ENCODE measurements at regions not wholly inside any gene's neighbourhood (a gene's known extent, or its start where the extent isn't known, plus 50 kb on each side); places are given as distances from the start of the nearest gene placed in this dataset.

DNA sequence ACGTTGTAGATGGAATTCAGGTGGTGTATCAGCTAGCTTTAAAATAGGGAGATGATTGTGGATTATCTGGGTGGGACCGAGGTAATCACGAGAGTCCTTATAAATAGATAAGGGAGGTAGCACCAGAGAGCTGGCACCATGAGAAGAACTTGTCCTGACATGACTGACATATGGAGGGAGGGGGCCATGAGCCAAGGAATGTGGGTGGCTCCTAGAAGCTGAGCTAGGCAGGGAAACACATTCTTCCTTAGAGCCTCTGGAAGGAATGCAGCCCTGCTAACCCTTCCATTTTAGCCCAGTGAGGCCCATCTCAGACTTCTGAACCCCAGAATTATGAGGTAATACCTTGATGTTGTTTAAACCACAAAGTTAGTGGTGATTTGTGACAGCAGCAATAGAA is 321.1 kb upstream of the SULF2 start:
- TF ChIP-seq JUNB (CRISPR knock-in tag; IDR thresholded peaks at IDR 0.05; ENCODE audit: borderline replicate concordance) (no peak), ZNF737 (CRISPR knock-in tag; IDR thresholded peaks at IDR 0.05; ENCODE audit: borderline replicate concordance) (no peak), ZNF333 (CRISPR knock-in tag; IDR thresholded peaks at IDR 0.05; ENCODE audit: borderline replicate concordance) (no peak), CBFB (CRISPR knock-in tag; IDR thresholded peaks at IDR 0.05) (no peak), ZNF24 (IDR thresholded peaks at IDR 0.05) (no peak), ZNF354B (CRISPR knock-in tag; IDR thresholded peaks at IDR 0.05) (no peak), PCBP1 (IDR thresholded peaks at IDR 0.05; ENCODE audit: borderline replicate concordance, low read depth, low read length) (no peak), MYC (CRISPR knock-in tag; IDR thresholded peaks at IDR 0.05; ENCODE audit: borderline replicate concordance) (no peak)
- TF ChIP-seq, protein P1, sequence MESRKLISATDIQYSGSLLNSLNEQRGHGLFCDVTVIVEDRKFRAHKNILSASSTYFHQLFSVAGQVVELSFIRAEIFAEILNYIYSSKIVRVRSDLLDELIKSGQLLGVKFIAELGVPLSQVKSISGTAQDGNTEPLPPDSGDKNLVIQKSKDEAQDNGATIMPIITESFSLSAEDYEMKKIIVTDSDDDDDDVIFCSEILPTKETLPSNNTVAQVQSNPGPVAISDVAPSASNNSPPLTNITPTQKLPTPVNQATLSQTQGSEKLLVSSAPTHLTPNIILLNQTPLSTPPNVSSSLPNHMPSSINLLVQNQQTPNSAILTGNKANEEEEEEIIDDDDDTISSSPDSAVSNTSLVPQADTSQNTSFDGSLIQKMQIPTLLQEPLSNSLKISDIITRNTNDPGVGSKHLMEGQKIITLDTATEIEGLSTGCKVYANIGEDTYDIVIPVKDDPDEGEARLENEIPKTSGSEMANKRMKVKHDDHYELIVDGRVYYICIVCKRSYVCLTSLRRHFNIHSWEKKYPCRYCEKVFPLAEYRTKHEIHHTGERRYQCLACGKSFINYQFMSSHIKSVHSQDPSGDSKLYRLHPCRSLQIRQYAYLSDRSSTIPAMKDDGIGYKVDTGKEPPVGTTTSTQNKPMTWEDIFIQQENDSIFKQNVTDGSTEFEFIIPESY (CRISPR knock-in tag; IDR thresholded peaks at IDR 0.05) = no peak
- TF ChIP-seq, protein P2, sequence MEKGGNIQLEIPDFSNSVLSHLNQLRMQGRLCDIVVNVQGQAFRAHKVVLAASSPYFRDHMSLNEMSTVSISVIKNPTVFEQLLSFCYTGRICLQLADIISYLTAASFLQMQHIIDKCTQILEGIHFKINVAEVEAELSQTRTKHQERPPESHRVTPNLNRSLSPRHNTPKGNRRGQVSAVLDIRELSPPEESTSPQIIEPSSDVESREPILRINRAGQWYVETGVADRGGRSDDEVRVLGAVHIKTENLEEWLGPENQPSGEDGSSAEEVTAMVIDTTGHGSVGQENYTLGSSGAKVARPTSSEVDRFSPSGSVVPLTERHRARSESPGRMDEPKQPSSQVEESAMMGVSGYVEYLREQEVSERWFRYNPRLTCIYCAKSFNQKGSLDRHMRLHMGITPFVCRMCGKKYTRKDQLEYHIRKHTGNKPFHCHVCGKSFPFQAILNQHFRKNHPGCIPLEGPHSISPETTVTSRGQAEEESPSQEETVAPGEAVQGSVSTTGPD (CRISPR knock-in tag; IDR thresholded peaks at IDR 0.05) = no peak
